Suprapubic skin (tissue), 3 donors: ENCODE measurements at regions not wholly inside any gene's neighbourhood (a gene's known extent, or its start where the extent isn't known, plus 50 kb on each side); places are given as distances from the start of the nearest gene placed in this dataset.

ENCODE experiments used
- CTCF ChIP-seq, 2 donors: fragments of 200-600 bp in 1 of 2; fragments of 450-650 bp in 1 of 2; sonication (generic) in 1 of 2; IDR thresholded peaks; one replicate each; pipeline ENCODE4 v1.5.1; 2016 to 2019; ENCODE audit warnings: antibody characterized with exemption in 2 of 2, mild to moderate bottlenecking in 1 of 2, moderate library complexity in 1 of 2
- POLR2A ChIP-seq, 2 donors: fragments of 450-650 bp; IDR thresholded peaks; one replicate each; pipeline ENCODE4 v1.6.1; 2017; ENCODE audit warnings: antibody characterized with exemption in 2 of 2, mild to moderate bottlenecking in 2 of 2, moderate library complexity in 2 of 2

GRCh38 chr19:23507446-23507845, 112.2 kb upstream of the ZNF91 start:
- TF ChIP-seq CTCF (IDR thresholded peaks at IDR 0.05) (no peak), POLR2A (IDR thresholded peaks at IDR 0.05) (no peak)
